GM11168 (cell line): ENCODE measurements at regions not wholly inside any gene's neighbourhood (a gene's known extent, or its start where the extent isn't known, plus 50 kb on each side); places are given as distances from the start of the nearest gene placed in this dataset.

Experiments used
- in situ Hi-C: fragments of 300-500 bp; cut with MboI; formaldehyde crosslinking; loops from one replicate; pipeline ENCODE4 v1.12.0; 2022; ENCODE audit warnings: low sequenced_read_pairs; ENCODE audit not compliant: unreplicated experiment

DNA sequence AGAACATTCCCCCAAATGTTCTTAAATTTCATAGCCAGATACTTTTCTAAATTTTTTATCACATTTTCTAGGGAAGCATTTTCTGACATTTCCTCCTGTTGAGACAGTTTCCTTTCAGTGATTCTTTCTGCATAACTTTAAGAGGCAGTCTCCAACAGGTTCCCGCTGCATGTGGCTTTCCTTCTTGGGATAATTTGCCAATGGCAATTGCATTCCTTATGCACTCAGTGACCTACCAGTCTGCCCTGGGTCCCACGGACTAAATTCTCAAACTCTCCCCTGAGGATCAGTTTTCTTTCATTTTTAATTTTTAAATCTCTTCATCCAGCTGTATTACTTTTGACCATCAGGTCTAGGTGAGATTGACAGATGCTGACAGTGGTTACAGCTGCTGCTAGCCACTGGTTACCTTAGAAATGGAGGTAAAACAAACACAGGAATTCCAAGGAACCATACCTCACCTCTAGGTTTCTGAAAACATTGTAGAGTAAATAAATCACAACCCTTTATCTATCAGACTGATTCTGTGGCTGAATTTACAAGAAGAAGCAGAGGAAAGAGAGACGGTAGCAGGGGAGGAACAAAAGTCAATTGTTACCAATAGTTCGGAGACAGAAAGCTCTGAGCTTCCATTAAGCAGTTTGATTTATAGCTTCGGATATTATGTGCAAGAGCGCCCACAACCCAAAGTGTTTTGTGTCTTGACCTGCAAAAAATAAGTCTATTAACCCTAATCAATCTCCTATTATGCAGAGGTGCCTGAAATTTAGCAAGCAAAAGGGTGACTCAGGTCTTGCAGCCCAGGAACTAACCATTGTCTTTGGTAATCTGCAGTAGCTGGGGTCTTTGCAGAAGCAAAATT is 216.0 kb downstream of the PMP22 start:
- in situ Hi-C loops, result no loop called here

DNA sequence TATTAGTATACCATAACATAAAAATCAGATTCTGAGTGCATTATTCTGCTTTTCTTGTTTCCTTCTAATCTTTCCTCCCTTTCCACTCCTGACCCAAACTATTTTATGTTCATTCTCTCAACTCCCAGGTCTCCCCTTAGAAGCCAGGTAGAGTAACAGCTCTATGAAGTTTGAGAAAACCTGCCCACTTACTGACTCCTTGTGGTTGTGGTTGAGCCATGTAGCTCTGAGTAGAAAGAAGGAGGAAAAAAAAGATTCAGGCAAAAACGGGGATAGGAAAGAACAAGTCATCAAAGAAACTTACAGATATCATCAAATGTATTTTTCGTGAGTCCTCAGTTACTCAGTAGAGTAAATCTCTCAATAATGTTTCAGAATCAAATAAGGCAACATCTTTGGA is 216.7 kb downstream of the PMP22 start:
- in situ Hi-C loops, result no loop called here

DNA sequence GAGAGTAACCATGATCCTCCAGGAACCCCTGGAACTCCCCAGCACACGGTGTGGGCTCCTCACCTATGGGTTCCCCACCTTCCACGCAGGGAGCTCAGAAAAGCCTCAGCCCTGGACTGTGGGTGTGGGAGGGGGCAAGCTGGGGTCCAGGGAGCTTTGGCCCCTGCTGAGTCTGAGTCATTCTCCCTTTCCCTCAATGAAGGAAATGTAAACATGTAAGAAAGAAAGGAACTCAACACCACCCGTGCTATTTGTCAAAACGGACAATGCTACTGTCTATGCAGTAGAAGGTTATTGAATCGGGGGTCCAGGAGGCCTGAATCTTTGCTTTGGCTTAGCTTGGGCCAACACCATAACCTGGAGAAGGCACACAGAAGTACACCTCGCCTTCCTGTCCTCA is 222.8 kb downstream of the PMP22 start:
- in situ Hi-C loops, result no loop called here

DNA sequence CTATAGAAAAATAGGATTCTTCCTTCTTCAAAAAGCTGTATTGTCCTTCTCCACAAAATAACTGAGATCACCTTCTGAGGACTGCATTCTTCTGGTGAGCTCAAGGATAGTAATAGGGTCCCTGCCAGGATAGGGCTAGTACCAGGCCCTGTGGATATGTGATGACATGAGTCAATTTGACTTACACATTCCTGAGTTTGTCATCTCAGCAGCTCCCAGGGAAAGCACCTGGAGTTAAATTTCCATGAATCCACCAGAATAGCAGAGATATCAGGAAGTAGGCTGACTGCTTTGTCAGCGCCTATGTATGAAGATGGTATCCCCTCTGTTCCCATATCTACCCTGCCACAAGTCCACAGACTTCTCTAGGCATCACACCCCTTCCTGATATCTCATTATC is 225.8 kb downstream of the PMP22 start:
- in situ Hi-C loops, result no loop called here

DNA sequence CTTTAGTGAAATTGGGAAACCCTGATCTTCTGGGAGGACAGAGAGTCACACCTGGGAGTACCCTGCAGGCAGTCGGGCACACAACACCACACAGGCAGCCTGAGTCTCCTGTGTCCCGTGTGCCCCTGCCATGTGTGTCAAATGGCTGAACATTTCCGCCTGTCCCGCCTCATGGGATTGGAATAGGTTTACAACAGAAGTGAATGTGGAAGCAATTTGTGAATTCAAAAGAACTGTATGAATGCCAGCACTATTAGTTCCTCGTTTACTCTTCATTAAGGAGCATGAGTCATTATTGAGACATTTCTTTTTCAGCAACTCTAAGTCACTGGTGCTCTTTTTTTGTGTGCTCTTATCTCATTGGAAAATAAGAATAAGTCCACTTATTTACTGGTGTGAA is 226.5 kb downstream of the PMP22 start:
- in situ Hi-C loops, result no loop called here

DNA sequence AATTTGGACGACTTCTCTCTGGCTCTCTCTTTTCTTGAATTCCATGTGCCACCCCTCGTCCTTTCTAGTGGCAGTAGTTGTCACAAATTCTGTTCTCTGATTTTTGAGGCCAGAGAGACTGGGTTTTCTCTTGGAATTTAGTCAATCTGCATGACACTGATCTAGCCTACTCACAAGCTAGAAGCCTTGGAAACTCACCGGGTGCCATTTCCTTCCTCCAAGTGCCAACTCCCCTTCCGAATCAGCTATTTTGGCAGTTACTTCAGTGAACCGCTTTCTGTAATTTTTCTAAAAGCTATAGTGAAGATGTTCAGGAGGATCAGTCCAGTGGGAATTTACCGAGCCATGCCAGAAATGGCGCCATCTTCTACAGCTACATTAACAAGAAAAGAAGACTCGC is 228.9 kb downstream of the PMP22 start:
- in situ Hi-C loops, result no loop called here

DNA sequence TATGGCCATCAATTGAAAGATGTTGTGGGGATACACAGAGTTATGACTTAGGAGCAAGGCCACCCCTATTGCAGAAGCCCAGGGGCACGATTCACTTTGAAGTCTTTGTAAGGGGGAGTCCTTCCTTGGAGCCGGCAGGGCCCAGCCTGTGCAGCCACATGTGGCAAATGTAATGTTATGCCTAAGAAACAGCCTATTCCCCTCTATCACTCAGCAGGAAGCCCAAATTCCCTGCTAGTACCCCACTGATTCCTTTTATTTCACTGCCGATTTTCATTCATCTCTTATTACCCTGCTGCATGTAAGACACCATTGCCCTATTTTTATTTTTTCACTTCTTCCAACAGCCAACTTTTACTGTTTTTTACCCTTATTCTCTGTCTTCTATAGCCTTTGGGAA is 233.2 kb downstream of the PMP22 start:
- in situ Hi-C loops, result no loop called here

DNA sequence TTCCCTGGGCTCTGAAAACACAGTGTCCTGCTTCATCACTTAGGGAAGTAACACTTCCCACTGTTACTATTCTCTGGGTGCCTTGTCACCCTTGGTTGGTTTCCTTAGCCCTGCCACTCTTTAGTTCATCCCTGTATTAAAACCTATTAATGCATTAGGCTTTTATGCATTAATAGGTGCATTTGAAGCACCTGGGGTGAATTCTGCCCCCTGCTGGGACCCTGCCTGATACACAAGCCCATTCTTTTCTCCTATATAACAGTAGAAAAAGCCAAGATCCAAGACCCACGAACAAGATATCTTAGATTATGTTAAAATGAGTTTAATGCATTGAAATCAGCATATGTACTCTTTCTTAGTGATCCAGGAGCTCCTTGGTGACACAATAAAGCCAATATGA is 235.7 kb downstream of the PMP22 start:
- in situ Hi-C loops, result no loop called here

DNA sequence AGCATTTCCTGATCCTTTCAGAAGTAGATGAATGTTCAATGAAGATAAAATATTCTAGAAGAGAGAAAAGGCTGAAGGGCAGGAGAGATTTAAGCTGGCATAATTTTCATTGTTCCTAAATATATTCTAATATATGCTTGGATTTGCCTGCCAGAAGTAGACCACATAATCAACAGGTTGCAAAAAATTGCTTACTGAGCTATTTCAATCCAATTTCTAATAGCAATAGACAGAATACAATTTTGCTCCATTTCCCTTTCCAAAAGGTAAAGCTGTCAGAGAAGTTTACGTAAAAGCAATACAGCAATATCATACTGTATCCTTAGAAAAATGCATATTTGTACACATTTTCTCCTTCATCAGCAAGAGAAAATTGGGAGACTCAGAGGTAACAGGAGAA is 237.3 kb downstream of the PMP22 start:
- in situ Hi-C loops, result no loop called here

DNA sequence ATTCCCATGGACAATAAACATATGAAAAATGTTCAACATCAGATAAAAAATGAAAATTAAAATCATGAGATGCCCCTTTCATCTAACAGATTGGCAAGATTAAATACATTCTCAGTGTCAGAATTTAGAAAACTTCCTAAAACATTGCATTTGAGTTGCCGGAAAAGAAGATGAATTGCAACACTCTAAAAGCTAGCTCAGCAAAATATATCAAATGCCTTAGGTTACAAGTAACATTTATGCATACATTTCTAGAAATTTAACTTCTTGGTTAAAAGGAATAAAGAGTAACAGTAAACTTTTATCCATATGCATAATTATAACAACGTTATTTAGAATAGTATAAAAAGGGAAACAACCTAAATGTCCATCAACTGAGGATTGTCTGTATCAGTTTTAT is 239.0 kb downstream of the PMP22 start:
- in situ Hi-C loops, result no loop called here

DNA sequence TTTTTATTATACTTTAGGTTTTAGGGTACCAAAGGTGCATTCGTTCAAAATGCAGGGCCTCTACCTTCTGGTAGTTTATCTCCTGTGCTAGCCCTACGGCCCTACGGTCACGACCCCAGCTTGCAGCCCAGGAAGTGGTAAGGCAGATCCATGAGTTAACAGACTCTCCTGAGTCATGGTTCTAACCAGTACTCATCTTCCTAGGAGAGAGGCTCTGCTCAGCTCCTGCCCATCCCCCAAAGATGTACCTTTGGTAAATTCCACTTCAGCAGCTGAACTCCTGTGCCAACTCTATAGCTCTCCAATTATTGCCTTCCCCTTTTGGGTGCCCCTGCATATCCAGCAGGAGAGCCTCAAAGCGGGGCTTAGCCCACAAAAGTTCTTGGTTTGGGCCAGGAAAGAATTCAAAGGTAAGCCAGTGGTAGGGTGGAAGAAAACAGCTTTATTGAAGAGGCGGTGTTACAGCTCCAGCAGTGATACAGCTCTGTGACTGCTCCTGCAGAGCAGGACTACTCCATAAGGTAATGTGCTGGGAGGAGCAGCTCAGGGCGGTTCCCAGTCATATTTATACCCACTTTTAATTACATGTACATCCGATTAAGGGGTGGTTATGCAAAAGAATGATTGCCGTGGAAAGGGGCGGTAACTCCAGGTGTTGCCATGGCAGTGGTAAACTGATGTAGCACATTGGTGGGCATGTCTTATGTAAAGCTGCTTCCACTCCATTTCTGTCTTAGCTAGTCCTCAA is 241.4 kb downstream of the PMP22 start:
- in situ Hi-C loops, result no loop called here

DNA sequence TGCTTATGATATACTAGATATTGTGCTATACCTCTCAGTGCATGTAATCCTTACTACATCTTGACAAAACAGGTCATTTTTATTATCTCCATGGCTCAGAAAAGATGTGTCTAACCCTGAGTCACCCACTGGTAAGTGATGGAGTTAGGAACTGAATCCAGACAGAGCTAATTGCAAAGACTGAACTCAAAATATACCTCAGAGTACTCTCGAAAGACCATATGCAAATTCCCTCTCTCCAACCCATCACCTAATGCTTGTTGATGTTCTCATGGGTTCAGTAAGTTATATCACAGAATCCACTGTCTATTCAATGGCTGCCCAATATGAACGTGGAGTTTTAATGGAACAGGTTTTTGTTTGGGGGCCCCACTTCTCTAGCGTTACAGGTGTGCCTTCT is 246.0 kb downstream of the PMP22 start:
- in situ Hi-C loops, result no loop called here

DNA sequence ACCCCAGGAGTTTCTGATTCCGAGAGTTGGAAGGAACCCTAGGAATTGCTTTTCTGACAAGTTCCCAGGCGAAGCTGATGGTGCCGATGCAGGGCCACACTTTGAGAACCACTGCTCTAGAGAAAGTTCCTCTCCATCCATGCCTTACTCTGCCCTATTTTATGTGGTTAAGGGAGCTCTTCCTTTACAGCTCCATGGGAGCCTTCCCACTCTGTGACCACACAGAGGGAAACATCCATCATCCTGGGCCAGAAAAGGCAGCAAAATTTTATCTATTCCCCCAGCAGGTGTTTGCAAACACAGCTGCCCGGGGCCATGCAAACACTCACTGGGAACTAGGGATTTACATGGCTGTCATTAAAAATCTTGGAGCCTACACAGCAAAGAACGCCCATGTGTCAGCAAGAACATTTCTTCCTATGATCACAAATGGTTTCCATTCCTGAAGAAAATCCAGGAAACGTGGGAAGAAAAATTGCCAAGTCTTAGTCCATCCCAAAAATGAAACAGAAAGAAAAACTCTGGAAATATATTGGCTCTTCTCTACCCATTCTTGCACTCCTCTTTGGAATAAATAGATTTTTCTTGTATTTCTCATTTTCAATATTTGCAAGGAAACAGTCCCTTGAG is 252.7 kb downstream of the PMP22 start:
- in situ Hi-C loops, result no loop called here

DNA sequence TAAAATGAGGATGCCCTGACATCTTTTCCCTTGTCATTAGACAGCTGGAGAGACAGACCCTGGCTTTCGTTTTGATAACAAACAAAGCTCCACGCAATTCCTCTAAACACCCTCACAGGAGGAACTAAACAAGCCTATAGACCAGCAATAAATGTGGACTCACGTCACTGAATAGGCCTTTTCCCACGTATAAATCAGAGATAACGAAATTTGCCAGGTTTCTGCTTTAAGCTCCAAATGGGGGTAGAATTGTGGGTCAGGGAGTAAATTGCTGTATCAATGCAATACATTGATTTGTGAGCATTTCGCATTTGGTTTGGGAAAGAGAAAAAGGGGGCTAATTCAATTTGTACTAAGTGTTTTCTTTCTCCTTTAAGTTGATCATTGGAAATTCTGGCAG is 256.0 kb downstream of the PMP22 start:
- in situ Hi-C loops, result no loop called here

DNA sequence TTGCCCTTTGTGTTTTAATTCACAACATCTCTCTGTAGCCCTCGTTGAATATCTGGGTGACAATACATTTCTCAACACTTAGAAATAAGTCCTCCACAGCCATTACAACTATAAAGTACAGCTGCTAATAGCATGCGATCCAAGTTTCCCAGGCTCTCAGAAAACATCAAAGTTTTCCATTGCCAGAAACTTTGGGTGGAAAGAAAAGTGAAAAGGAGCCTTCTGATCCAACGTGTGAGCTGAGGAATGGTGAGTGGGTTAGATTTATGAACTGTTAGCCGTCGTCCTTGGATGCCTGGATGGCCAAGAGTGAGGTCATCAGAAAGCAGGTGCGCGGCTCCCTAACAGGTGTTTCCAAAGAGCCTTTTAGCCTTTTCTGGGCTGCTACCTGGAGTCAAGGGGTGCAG is 258.0 kb downstream of the PMP22 start:
- in situ Hi-C loops, result no loop called here

DNA sequence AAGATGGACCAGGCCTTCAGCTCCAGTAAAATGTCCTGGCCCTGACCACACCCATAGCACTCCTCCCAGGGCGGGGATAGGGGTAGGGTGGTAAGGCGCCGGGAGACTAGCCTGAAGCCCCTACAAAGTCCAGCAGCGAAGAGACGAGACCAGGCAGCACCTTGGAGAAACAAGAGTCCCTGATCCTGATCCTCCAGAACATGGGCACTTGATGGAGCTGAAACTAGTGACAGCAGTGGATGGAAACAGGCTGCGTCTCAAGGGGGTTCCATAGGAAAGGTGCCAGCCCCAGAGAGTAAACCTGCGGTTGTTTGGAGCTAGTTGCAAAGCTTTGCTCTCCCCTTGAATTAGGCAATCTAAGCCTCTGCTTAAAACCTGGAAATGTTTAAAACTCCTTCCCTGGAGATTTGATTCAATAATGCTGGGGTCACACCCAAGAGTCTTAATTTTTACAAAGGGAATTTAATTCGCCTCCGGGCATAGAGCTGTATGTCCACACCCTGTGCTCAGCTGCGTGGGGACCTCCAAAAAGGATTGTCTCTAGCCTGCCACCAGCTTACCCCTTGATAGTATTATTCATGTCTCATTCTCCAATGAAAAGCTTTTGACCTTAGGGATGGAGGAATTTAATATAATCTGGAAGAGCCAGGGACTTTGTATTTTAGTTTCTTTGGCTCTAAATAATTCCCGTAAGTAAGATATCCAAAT is 258.6 kb downstream of the PMP22 start:
- in situ Hi-C loops, result no loop called here

DNA sequence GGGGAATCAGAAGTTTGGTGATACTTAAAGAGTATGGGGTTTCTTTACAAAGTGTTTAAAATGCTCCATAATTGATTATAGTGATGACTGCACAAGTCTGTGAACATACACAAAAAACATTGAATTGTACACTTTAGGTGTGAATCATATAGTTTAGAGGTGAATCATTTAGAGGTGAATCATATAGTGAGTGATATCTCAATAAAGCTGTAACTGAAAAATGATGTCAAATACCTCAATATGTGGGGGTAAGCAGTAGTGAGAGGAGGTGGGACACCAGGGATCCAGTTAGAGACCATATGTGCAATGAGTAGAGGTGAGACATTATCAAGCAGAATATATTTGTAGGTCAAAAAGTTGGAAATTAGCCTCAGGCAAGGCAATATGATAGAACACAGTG is 264.5 kb downstream of the PMP22 start:
- in situ Hi-C loops, result no loop called here

DNA sequence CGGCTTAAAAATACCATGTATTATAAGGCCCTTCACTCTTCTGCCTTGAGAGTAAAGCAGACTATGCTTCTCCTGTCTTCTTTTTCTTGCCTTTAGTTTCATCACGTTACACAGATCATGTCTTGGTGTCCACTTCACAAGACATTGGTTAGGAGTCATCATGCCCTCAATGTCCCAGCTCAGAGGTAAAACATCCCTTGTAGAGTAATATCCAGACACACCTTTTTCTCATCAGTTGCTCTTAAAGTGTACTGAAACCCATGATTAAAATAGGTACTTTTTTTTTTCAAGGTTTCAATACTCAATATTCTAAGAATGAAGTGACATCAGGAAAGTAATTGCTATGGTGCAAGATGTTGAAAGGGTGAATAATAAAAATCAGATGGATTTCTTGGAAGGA is 267.8 kb downstream of the PMP22 start:
- in situ Hi-C loops, result no loop called here

DNA sequence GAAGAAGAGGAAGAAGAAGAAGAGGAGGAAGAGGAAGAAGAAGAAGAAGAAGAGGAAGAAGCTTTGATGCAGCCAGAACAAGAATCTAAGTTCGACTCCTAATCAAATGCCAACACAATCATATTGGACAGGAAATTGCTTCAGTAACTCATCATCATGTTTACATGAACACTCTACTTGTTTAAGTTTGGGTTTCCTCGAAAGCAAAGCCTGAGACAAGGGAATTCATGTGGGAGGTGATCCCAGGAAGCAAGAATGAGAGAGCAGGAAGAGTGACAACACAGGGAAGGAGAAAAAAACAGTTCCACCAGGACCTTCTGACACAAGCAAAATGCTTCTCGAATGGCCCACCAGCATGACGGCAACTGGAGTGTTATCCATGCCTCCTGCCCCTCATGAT is 279.0 kb downstream of the PMP22 start:
- in situ Hi-C loops, result no loop called here

DNA sequence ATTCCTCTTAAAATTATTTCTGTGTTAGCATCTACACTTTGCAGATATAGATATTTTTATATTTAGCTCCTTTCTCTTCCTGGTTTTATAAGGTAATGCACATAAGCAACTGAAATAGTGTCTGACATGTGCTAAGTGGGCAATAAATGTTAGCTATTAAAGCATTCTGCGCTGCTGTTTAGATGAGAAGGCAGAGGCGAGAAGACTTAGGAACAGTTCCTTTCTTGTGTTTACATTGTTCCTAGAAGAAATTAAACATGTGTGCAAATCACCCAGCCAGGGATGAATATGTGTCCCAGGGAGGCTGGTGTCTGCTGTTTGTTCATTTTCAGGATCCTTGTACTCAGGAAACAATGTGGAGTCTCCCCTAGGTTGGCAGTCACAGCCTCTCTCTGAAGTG is 292.3 kb downstream of the PMP22 start:
- in situ Hi-C loops, result no loop called here

DNA sequence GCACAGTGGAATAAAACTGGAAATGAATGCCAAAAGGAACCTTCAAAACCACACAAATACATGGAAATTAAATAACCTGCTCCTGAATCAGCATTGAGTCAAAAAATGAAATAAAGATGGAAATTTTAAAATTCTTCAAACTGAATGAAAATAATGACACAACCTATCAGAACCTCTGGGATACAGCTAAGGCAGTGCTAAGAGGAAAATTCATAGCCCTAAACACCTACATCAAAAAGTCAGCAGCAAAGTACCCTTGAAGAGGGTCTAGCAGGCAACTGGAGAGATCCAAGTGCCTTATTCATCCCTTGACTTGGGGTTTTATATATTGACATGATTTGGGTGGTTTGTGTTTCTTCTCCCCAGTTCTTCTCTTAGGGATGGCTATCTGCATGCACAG is 294.1 kb downstream of the PMP22 start:
- in situ Hi-C loops, result no loop called here
